SK-N-SH treated with all-trans-retinoic acid at 6 μM for 48 hours (cell line): ENCODE measurements at regions not wholly inside any gene's neighbourhood (a gene's known extent, or its start where the extent isn't known, plus 50 kb on each side); places are given as distances from the start of the nearest gene placed in this dataset.

Experiments
- ATAC-seq: fragments of 200-7000 bp; cut with Tn5 transposase; 3 replicates; pipeline ENCODE4 v1.9.1; 2020; ENCODE audit warnings: mild to moderate bottlenecking, moderate library complexity
- ARNTL ChIP-seq: fragments of 450-650 bp; formaldehyde crosslinking; IDR thresholded peaks from 2 replicates; pipeline ENCODE4 v1.5.0; 2020; ENCODE audit warnings: low read depth, mild to moderate bottlenecking, moderate library complexity, borderline replicate concordance
- BACH2 ChIP-seq: fragments of 250-450 bp; sonication (Bioruptor Pico); IDR thresholded peaks from 2 replicates; pipeline ENCODE4 v1.9.0; 2021; ENCODE audit warnings: mild to moderate bottlenecking, borderline replicate concordance
- CSDC2 ChIP-seq: fragments of 250-450 bp; sonication (Bioruptor Pico); IDR thresholded peaks from 2 replicates; pipeline ENCODE4 v1.5.0; 2020; ENCODE audit warnings: mild to moderate bottlenecking, moderate library complexity
- CSRNP3 ChIP-seq: fragments of 250-450 bp; sonication (Bioruptor Pico); IDR thresholded peaks from 2 replicates; pipeline ENCODE4 v1.5.1; 2021; ENCODE audit warnings: mild to moderate bottlenecking, moderate library complexity
- ESRRG ChIP-seq: fragments of 250-450 bp; sonication (Bioruptor Pico); IDR thresholded peaks from 2 replicates; pipeline ENCODE4 v1.6.1; 2021; ENCODE audit warnings: mild to moderate bottlenecking
- GLIS3 ChIP-seq: fragments of 250-450 bp; sonication (Bioruptor Pico); IDR thresholded peaks from 2 replicates; pipeline ENCODE4 v1.5.0; 2020; ENCODE audit warnings: mild to moderate bottlenecking, moderate library complexity
- ISL1 ChIP-seq: fragments of 250-450 bp; sonication (Bioruptor Pico); IDR thresholded peaks from 2 replicates; pipeline ENCODE4 v2.1.2; 2022; ENCODE audit warnings: mild to moderate bottlenecking, moderate library complexity
- OSR1 ChIP-seq: fragments of 250-450 bp; sonication (Bioruptor Pico); IDR thresholded peaks from 2 replicates; pipeline ENCODE4 v1.8.0; 2022; ENCODE audit warnings: moderate library complexity, mild to moderate bottlenecking, inconsistent platforms
- PPARA ChIP-seq: fragments of 250-450 bp; sonication (Bioruptor Pico); IDR thresholded peaks from 2 replicates; pipeline ENCODE4 v1.5.0; 2020; ENCODE audit warnings: mild to moderate bottlenecking, borderline replicate concordance
- SNAI2 ChIP-seq: fragments of 250-450 bp; sonication (Bioruptor Pico); IDR thresholded peaks from 2 replicates; pipeline ENCODE4 v1.5.0; 2020; ENCODE audit warnings: mild to moderate bottlenecking, moderate library complexity
- TCF4 ChIP-seq: fragments of 250-450 bp; sonication (Bioruptor Pico); IDR thresholded peaks from 2 replicates; pipeline ENCODE4 v1.8.0; 2021; ENCODE audit warnings: mild to moderate bottlenecking, moderate library complexity, borderline replicate concordance
- ZC3H10 ChIP-seq: fragments of 250-450 bp; sonication (Bioruptor Pico); IDR thresholded peaks from 2 replicates; pipeline ENCODE4 v1.5.1; 2021; ENCODE audit warnings: mild to moderate bottlenecking, moderate library complexity
- ZFP3 ChIP-seq: fragments of 250-450 bp; sonication (Bioruptor Pico); IDR thresholded peaks from 2 replicates; pipeline ENCODE4 v1.5.0; 2020; ENCODE audit warnings: mild to moderate bottlenecking, moderate library complexity
- ZFP30 ChIP-seq: fragments of 450-650 bp; formaldehyde crosslinking; IDR thresholded peaks from 2 replicates; pipeline ENCODE4 v1.5.0; 2022; ENCODE audit warnings: mild to moderate bottlenecking, moderate library complexity
- ZNF565 ChIP-seq: fragments of 450-650 bp; formaldehyde crosslinking; conservative IDR thresholded peaks from 2 replicates; pipeline ENCODE4 v1.5.0; 2020; ENCODE audit warnings: low read depth, mild to moderate bottlenecking, moderate library complexity
- ZNF70 ChIP-seq: fragments of 450-650 bp; formaldehyde crosslinking; IDR thresholded peaks from 2 replicates; pipeline ENCODE4 v1.5.0; 2020; ENCODE audit warnings: mild to moderate bottlenecking, moderate library complexity
- TF ChIP-seq, protein P1 (sequence below): fragments of 250-450 bp; sonication (Bioruptor Pico); IDR thresholded peaks from 2 replicates; pipeline ENCODE4 v1.8.0; 2021; ENCODE audit warnings: low read depth, mild to moderate bottlenecking, moderate library complexity, borderline replicate concordance
- TF ChIP-seq, protein P2 (sequence below): fragments of 250-450 bp; sonication (Bioruptor Pico); IDR thresholded peaks from 2 replicates; pipeline ENCODE4 v1.5.1; 2020; ENCODE audit warnings: low read depth, mild to moderate bottlenecking, moderate library complexity
- TF ChIP-seq, protein P3 (sequence below): fragments of 250-450 bp; sonication (Bioruptor Pico); IDR thresholded peaks from 2 replicates; pipeline ENCODE4 v1.8.0; 2020; ENCODE audit warnings: mild to moderate bottlenecking, moderate library complexity, borderline replicate concordance
- TF ChIP-seq, protein P4 (sequence below): fragments of 250-450 bp; sonication (Bioruptor Pico); IDR thresholded peaks from 2 replicates; pipeline ENCODE4 v1.5.0; 2020; ENCODE audit warnings: mild to moderate bottlenecking, moderate library complexity

GRCh38 chr11:92776676-92777075 lies 192.8 kb upstream of the MTNR1B start:
- TF ChIP-seq, protein P1, sequence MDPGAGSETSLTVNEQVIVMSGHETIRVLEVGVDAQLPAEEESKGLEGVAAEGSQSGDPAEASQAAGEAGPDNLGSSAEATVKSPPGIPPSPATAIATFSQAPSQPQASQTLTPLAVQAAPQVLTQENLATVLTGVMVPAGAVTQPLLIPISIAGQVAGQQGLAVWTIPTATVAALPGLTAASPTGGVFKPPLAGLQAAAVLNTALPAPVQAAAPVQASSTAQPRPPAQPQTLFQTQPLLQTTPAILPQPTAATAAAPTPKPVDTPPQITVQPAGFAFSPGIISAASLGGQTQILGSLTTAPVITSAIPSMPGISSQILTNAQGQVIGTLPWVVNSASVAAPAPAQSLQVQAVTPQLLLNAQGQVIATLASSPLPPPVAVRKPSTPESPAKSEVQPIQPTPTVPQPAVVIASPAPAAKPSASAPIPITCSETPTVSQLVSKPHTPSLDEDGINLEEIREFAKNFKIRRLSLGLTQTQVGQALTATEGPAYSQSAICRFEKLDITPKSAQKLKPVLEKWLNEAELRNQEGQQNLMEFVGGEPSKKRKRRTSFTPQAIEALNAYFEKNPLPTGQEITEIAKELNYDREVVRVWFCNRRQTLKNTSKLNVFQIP (CRISPR knock-in tag), result no peak
- no peak for TF ChIP-seq PPARA
- TF ChIP-seq BACH2, result no peak
- no peak for TF ChIP-seq TCF4 (CRISPR knock-in tag)
- no peak for TF ChIP-seq ZNF565 (CRISPR knock-in tag)
- TF ChIP-seq, all 23 proteins: peak for 0
- ATAC-seq, result no peak; the same call in 2 of the 3 replicates

- TF ChIP-seq PPARA (no peak), GLIS3 (no peak), OSR1 (CRISPR knock-in tag) (no peak)
- no peak for ATAC-seq
These were observed 189.7 kb upstream of the MTNR1B start for GRCh38 chr11:92779746-92780145.

DNA sequence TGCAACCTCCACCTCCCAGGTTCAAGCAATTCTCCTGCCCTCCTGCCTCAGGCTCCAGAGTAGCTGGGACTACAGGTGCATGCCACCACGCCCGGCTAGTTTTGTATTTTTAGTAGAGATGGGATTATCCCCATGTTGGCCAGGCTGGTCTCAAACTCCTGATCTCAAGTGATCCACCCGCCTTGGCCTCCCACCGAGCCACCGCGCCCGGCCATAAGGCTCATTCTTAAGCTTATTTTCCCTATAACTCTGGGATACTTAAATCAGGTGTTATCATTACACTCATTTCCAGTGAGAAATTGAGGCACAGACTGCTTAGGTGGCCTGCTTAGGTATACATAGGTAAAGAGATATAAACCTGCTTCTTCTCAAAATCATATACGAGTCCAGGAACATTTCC lies 188.3 kb upstream of the MTNR1B start:
- TF ChIP-seq PPARA, result no peak
- TF ChIP-seq ISL1 (CRISPR knock-in tag), result no peak
- no peak for TF ChIP-seq ESRRG (CRISPR knock-in tag)
- TF ChIP-seq, protein P2, sequence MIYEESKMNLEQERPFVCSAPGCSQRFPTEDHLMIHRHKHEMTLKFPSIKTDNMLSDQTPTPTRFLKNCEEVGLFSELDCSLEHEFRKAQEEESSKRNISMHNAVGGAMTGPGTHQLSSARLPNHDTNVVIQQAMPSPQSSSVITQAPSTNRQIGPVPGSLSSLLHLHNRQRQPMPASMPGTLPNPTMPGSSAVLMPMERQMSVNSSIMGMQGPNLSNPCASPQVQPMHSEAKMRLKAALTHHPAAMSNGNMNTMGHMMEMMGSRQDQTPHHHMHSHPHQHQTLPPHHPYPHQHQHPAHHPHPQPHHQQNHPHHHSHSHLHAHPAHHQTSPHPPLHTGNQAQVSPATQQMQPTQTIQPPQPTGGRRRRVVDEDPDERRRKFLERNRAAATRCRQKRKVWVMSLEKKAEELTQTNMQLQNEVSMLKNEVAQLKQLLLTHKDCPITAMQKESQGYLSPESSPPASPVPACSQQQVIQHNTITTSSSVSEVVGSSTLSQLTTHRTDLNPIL (CRISPR knock-in tag), result no peak
- TF ChIP-seq, protein P3, sequence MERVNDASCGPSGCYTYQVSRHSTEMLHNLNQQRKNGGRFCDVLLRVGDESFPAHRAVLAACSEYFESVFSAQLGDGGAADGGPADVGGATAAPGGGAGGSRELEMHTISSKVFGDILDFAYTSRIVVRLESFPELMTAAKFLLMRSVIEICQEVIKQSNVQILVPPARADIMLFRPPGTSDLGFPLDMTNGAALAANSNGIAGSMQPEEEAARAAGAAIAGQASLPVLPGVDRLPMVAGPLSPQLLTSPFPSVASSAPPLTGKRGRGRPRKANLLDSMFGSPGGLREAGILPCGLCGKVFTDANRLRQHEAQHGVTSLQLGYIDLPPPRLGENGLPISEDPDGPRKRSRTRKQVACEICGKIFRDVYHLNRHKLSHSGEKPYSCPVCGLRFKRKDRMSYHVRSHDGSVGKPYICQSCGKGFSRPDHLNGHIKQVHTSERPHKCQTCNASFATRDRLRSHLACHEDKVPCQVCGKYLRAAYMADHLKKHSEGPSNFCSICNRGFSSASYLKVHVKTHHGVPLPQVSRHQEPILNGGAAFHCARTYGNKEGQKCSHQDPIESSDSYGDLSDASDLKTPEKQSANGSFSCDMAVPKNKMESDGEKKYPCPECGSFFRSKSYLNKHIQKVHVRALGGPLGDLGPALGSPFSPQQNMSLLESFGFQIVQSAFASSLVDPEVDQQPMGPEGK, result no peak
- no peak for TF ChIP-seq SNAI2 (CRISPR knock-in tag)
- TF ChIP-seq ZFP30 (CRISPR knock-in tag), result no peak
- TF ChIP-seq ZNF70 (CRISPR knock-in tag), result no peak
- no peak for TF ChIP-seq CSDC2 (CRISPR knock-in tag)
- no peak for TF ChIP-seq ZFP3
- no peak for TF ChIP-seq TCF4 (CRISPR knock-in tag)
- TF ChIP-seq, protein P4, sequence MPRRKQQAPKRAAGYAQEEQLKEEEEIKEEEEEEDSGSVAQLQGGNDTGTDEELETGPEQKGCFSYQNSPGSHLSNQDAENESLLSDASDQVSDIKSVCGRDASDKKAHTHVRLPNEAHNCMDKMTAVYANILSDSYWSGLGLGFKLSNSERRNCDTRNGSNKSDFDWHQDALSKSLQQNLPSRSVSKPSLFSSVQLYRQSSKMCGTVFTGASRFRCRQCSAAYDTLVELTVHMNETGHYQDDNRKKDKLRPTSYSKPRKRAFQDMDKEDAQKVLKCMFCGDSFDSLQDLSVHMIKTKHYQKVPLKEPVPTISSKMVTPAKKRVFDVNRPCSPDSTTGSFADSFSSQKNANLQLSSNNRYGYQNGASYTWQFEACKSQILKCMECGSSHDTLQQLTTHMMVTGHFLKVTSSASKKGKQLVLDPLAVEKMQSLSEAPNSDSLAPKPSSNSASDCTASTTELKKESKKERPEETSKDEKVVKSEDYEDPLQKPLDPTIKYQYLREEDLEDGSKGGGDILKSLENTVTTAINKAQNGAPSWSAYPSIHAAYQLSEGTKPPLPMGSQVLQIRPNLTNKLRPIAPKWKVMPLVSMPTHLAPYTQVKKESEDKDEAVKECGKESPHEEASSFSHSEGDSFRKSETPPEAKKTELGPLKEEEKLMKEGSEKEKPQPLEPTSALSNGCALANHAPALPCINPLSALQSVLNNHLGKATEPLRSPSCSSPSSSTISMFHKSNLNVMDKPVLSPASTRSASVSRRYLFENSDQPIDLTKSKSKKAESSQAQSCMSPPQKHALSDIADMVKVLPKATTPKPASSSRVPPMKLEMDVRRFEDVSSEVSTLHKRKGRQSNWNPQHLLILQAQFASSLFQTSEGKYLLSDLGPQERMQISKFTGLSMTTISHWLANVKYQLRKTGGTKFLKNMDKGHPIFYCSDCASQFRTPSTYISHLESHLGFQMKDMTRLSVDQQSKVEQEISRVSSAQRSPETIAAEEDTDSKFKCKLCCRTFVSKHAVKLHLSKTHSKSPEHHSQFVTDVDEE (CRISPR knock-in tag), result no peak
- no peak for TF ChIP-seq GLIS3
- no peak for TF ChIP-seq BACH2
- no peak for TF ChIP-seq CSRNP3
- no peak for TF ChIP-seq OSR1 (CRISPR knock-in tag)
- TF ChIP-seq, protein P1 (CRISPR knock-in tag), result no peak
- no peak for TF ChIP-seq ARNTL (CRISPR knock-in tag)
- no peak for TF ChIP-seq ZC3H10 (CRISPR knock-in tag)
- no peak for ATAC-seq
